Subcutaneous abdominal adipose tissue (tissue), 5 donors: ENCODE measurements at regions not wholly inside any gene's neighbourhood (a gene's known extent, or its start where the extent isn't known, plus 50 kb on each side); places are given as distances from the start of the nearest gene placed in this dataset.

Experiments used
- H3K27ac ChIP-seq: one replicate; pipeline ENCODE4 v1.7.0; 2013; ENCODE audit warnings: low read depth, mild to moderate bottlenecking, inconsistent platforms, low read length, moderate library complexity
- H3K27me3 ChIP-seq, 5 donors: one replicate each; pipeline ENCODE4 v1.7.0; 2013; ENCODE audit warnings: low read length in 5 of 5, inconsistent platforms in 1 of 5; ENCODE audit not compliant: control insufficient read depth in 5 of 5, insufficient read depth in 4 of 5
- H3K36me3 ChIP-seq, 5 donors: one replicate each; pipeline ENCODE4 v1.7.0; 2013; ENCODE audit warnings: low read length in 5 of 5; ENCODE audit not compliant: control insufficient read depth in 5 of 5, insufficient read depth in 5 of 5
- H3K4me1 ChIP-seq, 5 donors: one replicate each; pipeline ENCODE4 v1.7.0; 2013; ENCODE audit warnings: low read length in 5 of 5, mild to moderate bottlenecking in 3 of 5, moderate library complexity in 1 of 5; ENCODE audit not compliant: control insufficient read depth in 5 of 5, insufficient read depth in 5 of 5
- H3K4me3 ChIP-seq, 5 donors: one replicate each; pipeline ENCODE4 v1.7.0; 2013; ENCODE audit warnings: low read length in 5 of 5, low read depth in 1 of 5
- H3K9ac ChIP-seq, 5 donors: one replicate each; pipeline ENCODE4 v1.7.0; 2013; ENCODE audit warnings: low read length in 5 of 5, mild to moderate bottlenecking in 4 of 5, moderate library complexity in 3 of 5
- H3K9me3 ChIP-seq, 5 donors: one replicate each; pipeline ENCODE4 v1.7.0; 2013; ENCODE audit warnings: low read length in 5 of 5; ENCODE audit not compliant: control insufficient read depth in 5 of 5
- donor health status: healthy.
- donor health status: healthy.
- donor health status: healthy.
- donor health status: healthy.
- donor health status: healthy.

GRCh38 chr11:109804911-109805310, 288.3 kb upstream of the ZC3H12C start:
- no peak overlapping the region for H3K9ac ChIP-seq
- H3K9me3 ChIP-seq: peaks cover 0 to 3% (median 0%) of the 10 kb centered on the region in 5 donors
- no peak overlapping the region for H3K27ac ChIP-seq
- H3K36me3 ChIP-seq: no peaks in the 10 kb centered on the region
- no peak overlapping the region for H3K4me3 ChIP-seq
- no peaks in the 10 kb centered on the region for H3K4me1 ChIP-seq
- no peaks in the 10 kb centered on the region for H3K27me3 ChIP-seq

GRCh38 chr11:109806205-109806604, 287.0 kb upstream of the ZC3H12C start:
- Histone ChIP-seq H3K27ac (no peak overlapping the region), H3K9ac (no peak overlapping the region), H3K9me3 (peaks cover 0 to 3% (median 0%) of the 10 kb centered on the region in 5 donors), H3K36me3 (no peaks in the 10 kb centered on the region), H3K4me1 (no peaks in the 10 kb centered on the region), H3K4me3 (no peak overlapping the region), H3K27me3 (no peaks in the 10 kb centered on the region)

- no peaks in the 10 kb centered on the region for H3K36me3 ChIP-seq
- no peak overlapping the region for H3K27ac ChIP-seq
- H3K4me3 ChIP-seq: no peak overlapping the region
- H3K9me3 ChIP-seq: peaks cover 0 to 3% (median 0%) of the 10 kb centered on the region in 5 donors
- no peaks in the 10 kb centered on the region for H3K27me3 ChIP-seq
- no peak overlapping the region for H3K9ac ChIP-seq
- no peaks in the 10 kb centered on the region for H3K4me1 ChIP-seq
These were observed 284.6 kb upstream of the ZC3H12C start for GRCh38 chr11:109808569-109808968.

- H3K27me3 ChIP-seq: no peaks in the 10 kb centered on the region
- H3K36me3 ChIP-seq: no peaks in the 10 kb centered on the region
- no peak overlapping the region for H3K27ac ChIP-seq
- no peak overlapping the region for H3K9ac ChIP-seq
- no peaks in the 10 kb centered on the region for H3K9me3 ChIP-seq
- no peak overlapping the region for H3K4me3 ChIP-seq
- peaks cover 0 to 2% (median 0%) of the 10 kb centered on the region in 5 donors for H3K4me1 ChIP-seq
These were observed 278.4 kb upstream of the ZC3H12C start for GRCh38 chr11:109814824-109815223.

- Histone ChIP-seq H3K27me3 (no peaks in the 10 kb centered on the region), H3K4me3 (no peak overlapping the region), H3K27ac (no peak overlapping the region), H3K9me3 (no peaks in the 10 kb centered on the region), H3K36me3 (no peaks in the 10 kb centered on the region), H3K4me1 (peaks cover 0 to 2% (median 0%) of the 10 kb centered on the region in 5 donors), H3K9ac (no peak overlapping the region)
These were observed 277.6 kb upstream of the ZC3H12C start for GRCh38 chr11:109815500-109816150.

- H3K9ac ChIP-seq: no peak overlapping the region
- no peaks in the 10 kb centered on the region for H3K9me3 ChIP-seq
- no peaks in the 10 kb centered on the region for H3K36me3 ChIP-seq
- H3K4me3 ChIP-seq: peak overlapping the region in 3 of 5 donors; percentile 19 to 41 (median 27)
- peaks cover 0 to 9% (median 0%) of the 10 kb centered on the region in 5 donors for H3K4me1 ChIP-seq
- H3K27me3 ChIP-seq: no peaks in the 10 kb centered on the region
- no peak overlapping the region for H3K27ac ChIP-seq
These were observed 274.9 kb upstream of the ZC3H12C start for GRCh38 chr11:109818290-109818689.

GRCh38 chr11:109819410-109819809, 273.8 kb upstream of the ZC3H12C start:
- no peaks in the 10 kb centered on the region for H3K27me3 ChIP-seq
- H3K27ac ChIP-seq: no peak overlapping the region
- no peak overlapping the region for H3K4me3 ChIP-seq
- H3K9ac ChIP-seq: no peak overlapping the region
- no peaks in the 10 kb centered on the region for H3K9me3 ChIP-seq
- H3K4me1 ChIP-seq: peaks cover 0 to 13% (median 0%) of the 10 kb centered on the region in 5 donors
- H3K36me3 ChIP-seq: no peaks in the 10 kb centered on the region

GRCh38 chr11:109821511-109821910, 271.7 kb upstream of the ZC3H12C start:
- H3K27me3 ChIP-seq: no peaks in the 10 kb centered on the region
- peaks cover 0 to 21% (median 0%) of the 10 kb centered on the region in 5 donors for H3K4me1 ChIP-seq
- no peak overlapping the region for H3K4me3 ChIP-seq
- no peaks in the 10 kb centered on the region for H3K9me3 ChIP-seq
- no peak overlapping the region for H3K9ac ChIP-seq
- peak overlapping the region; percentile 3 for H3K27ac ChIP-seq
- H3K36me3 ChIP-seq: no peaks in the 10 kb centered on the region

GRCh38 chr11:109822436-109823102, 270.6 kb upstream of the ZC3H12C start:
- no peaks in the 10 kb centered on the region for H3K36me3 ChIP-seq
- H3K9ac ChIP-seq: no peak overlapping the region
- H3K4me3 ChIP-seq: no peak overlapping the region
- no peak overlapping the region for H3K27ac ChIP-seq
- no peaks in the 10 kb centered on the region for H3K27me3 ChIP-seq
- peaks cover 0 to 21% (median 0%) of the 10 kb centered on the region in 5 donors for H3K4me1 ChIP-seq
- H3K9me3 ChIP-seq: no peaks in the 10 kb centered on the region

- H3K27ac ChIP-seq: no peak overlapping the region
- no peak overlapping the region for H3K9ac ChIP-seq
- no peaks in the 10 kb centered on the region for H3K36me3 ChIP-seq
- no peak overlapping the region for H3K4me3 ChIP-seq
- H3K27me3 ChIP-seq: no peaks in the 10 kb centered on the region
- no peaks in the 10 kb centered on the region for H3K9me3 ChIP-seq
- peaks cover 0 to 21% (median 7%) of the 10 kb centered on the region in 5 donors for H3K4me1 ChIP-seq
These were observed 264.8 kb upstream of the ZC3H12C start for GRCh38 chr11:109828387-109828786.
